HL-60 (cell line): ENCODE measurements at regions not wholly inside any gene's neighbourhood (a gene's known extent, or its start where the extent isn't known, plus 50 kb on each side); places are given as distances from the start of the nearest gene placed in this dataset.

ENCODE experiments used
- DNase-seq, 2 experiments: peaks; one replicate each; pipeline ENCODE4 v3.0.0-alpha.2; 2010 to 2020; ENCODE audit warnings: low read depth in 1 of 2, low spot score in 1 of 2
- H3K27ac ChIP-seq: fragments of 250-450 bp; sonication (Bioruptor Pico); replicated peaks from 2 replicates; pipeline ENCODE4 v1.5.1; 2020; ENCODE audit warnings: mild to moderate bottlenecking, moderate library complexity
- H3K27me3 ChIP-seq: fragments of 250-450 bp; sonication (Bioruptor Pico); 2 replicates; pipeline ENCODE4 v1.5.1; 2021; ENCODE audit warnings: mild to moderate bottlenecking, moderate library complexity; ENCODE audit not compliant: insufficient read depth, poor library complexity, severe bottlenecking
- H3K4me3 ChIP-seq: replicated peaks from 2 replicates; pipeline ENCODE4 v1.5.1; 2011; ENCODE audit warnings: mild to moderate bottlenecking, control low read depth, low read length; ENCODE audit not compliant: insufficient read depth
- CTCF ChIP-seq: IDR thresholded peaks from one replicate; pipeline ENCODE4 v1.5.1; 2011; ENCODE audit warnings: low read length, control low read depth, inconsistent platforms; ENCODE audit not compliant: insufficient read depth
- GABPA ChIP-seq: IDR thresholded peaks from 2 replicates; pipeline ENCODE4 v1.6.1; 2012; ENCODE audit warnings: low read depth
- POLR2AphosphoS5 ChIP-seq: IDR thresholded peaks from 2 replicates; pipeline ENCODE4 v1.6.1; 2012; ENCODE audit warnings: low read depth
- SPI1 ChIP-seq: IDR thresholded peaks from 2 replicates; pipeline ENCODE4 v1.6.1; 2012; ENCODE audit warnings: low read depth, mild to moderate bottlenecking, borderline replicate concordance
- TF ChIP-seq, protein P1 (sequence below): IDR thresholded peaks from 2 replicates; pipeline ENCODE4 v1.6.1; 2012; ENCODE audit warnings: low read depth; ENCODE audit not compliant: insufficient replicate concordance

GRCh38 chr15:31560643-31561042, 234.0 kb downstream of the KLF13 start:
- no peak for DNase-seq
- H3K27ac ChIP-seq, result no peak overlapping the region
- TF ChIP-seq, protein P1, sequence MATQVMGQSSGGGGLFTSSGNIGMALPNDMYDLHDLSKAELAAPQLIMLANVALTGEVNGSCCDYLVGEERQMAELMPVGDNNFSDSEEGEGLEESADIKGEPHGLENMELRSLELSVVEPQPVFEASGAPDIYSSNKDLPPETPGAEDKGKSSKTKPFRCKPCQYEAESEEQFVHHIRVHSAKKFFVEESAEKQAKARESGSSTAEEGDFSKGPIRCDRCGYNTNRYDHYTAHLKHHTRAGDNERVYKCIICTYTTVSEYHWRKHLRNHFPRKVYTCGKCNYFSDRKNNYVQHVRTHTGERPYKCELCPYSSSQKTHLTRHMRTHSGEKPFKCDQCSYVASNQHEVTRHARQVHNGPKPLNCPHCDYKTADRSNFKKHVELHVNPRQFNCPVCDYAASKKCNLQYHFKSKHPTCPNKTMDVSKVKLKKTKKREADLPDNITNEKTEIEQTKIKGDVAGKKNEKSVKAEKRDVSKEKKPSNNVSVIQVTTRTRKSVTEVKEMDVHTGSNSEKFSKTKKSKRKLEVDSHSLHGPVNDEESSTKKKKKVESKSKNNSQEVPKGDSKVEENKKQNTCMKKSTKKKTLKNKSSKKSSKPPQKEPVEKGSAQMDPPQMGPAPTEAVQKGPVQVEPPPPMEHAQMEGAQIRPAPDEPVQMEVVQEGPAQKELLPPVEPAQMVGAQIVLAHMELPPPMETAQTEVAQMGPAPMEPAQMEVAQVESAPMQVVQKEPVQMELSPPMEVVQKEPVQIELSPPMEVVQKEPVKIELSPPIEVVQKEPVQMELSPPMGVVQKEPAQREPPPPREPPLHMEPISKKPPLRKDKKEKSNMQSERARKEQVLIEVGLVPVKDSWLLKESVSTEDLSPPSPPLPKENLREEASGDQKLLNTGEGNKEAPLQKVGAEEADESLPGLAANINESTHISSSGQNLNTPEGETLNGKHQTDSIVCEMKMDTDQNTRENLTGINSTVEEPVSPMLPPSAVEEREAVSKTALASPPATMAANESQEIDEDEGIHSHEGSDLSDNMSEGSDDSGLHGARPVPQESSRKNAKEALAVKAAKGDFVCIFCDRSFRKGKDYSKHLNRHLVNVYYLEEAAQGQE, result no peak
- TF ChIP-seq CTCF, result no peak
- no peak for TF ChIP-seq SPI1
- no peak for TF ChIP-seq GABPA
- no peak for TF ChIP-seq POLR2AphosphoS5
- H3K27me3 ChIP-seq, result no peaks in the 10 kb centered on the region
- H3K4me3 ChIP-seq, result no peak overlapping the region

DNA sequence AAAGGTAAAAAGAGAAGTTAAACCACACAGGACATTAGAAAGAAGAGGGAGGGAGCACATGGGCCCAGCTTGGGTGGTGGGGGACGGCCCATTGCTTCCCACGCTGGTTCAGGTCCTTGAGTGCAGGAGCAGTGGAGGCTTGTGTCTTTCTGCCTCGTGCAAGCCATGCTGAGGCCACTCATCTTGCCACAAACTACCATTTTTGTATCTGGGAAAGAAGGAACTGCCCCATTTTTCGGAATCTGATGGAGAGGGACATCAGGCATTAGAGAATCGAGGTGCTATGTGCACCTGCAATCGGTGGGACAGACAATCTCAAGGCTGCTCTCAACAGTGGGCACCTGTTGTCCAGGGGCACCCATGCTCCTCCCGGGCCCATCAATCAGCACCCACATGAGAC, 234.5 kb downstream of the KLF13 start:
- TF ChIP-seq CTCF (no peak), GABPA (no peak), POLR2AphosphoS5 (no peak), SPI1 (no peak)
- TF ChIP-seq, protein P1, result no peak

DNA sequence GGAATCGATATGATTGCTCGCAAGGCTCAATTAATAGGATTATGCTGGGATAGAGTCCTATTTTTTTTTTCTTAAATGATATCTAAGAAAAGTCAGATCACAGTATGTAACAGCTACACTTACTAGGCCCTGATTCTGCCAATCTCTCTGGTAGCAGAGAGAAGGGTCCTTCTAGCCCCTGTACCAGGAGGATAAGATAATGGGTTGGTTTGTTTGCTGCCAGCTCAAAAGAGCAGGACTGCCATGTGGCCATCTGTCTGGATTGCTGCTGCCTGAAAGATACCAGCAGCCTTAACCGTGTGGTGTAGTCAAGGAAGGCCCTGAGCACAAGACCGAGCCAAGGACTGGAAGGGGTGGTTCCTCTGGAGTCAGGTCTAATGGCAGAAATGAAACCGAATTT, 236.4 kb downstream of the KLF13 start:
- TF ChIP-seq, protein P1, result no peak
- TF ChIP-seq SPI1, result no peak
- Histone ChIP-seq H3K27ac (no peak overlapping the region), H3K4me3 (no peak overlapping the region), H3K27me3 (no peaks in the 10 kb centered on the region)
- no peak for DNase-seq

More for the DNA sequence above, 234.5 kb downstream of the KLF13 start:
- Histone ChIP-seq H3K27me3 (no peaks in the 10 kb centered on the region), H3K4me3 (no peak overlapping the region), H3K27ac (no peak overlapping the region)
- no peak for DNase-seq

DNA sequence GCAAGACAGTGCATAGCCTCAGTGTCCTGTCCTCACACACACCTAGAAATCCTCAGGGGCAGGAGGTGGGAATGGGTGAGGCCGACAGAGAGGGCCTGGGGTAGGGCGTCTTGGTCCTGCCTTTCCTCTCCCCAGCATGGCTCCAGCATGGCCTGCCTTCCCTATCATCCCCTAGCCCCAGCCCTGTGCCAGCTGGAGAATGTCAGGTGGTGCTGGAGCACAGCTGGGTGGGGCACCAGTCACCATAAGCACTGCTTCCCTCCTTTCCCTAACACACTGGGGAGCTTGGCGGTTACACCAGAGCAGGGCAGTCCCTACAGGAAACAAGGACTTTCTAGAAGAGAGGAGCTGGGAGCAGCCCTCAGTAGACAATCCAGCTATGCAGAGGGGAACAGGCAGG, 236.8 kb downstream of the KLF13 start:
- no peak for TF ChIP-seq CTCF
- no peak for TF ChIP-seq POLR2AphosphoS5
- TF ChIP-seq, protein P1, result no peak
- TF ChIP-seq GABPA, result no peak
- TF ChIP-seq SPI1, result no peak
- no peaks in the 10 kb centered on the region for H3K27me3 ChIP-seq
- DNase-seq, result no peak
- H3K4me3 ChIP-seq, result no peak overlapping the region
- no peak overlapping the region for H3K27ac ChIP-seq
